ENCODE measurements at regions not wholly inside any gene's neighbourhood (a gene's known extent, or its start where the extent isn't known, plus 50 kb on each side); places are given as distances from the start of the nearest gene placed in this dataset.

- TF ChIP-seq POLR2A (IDR thresholded peaks at IDR 0.05) = no peak
- TF ChIP-seq, protein P1, sequence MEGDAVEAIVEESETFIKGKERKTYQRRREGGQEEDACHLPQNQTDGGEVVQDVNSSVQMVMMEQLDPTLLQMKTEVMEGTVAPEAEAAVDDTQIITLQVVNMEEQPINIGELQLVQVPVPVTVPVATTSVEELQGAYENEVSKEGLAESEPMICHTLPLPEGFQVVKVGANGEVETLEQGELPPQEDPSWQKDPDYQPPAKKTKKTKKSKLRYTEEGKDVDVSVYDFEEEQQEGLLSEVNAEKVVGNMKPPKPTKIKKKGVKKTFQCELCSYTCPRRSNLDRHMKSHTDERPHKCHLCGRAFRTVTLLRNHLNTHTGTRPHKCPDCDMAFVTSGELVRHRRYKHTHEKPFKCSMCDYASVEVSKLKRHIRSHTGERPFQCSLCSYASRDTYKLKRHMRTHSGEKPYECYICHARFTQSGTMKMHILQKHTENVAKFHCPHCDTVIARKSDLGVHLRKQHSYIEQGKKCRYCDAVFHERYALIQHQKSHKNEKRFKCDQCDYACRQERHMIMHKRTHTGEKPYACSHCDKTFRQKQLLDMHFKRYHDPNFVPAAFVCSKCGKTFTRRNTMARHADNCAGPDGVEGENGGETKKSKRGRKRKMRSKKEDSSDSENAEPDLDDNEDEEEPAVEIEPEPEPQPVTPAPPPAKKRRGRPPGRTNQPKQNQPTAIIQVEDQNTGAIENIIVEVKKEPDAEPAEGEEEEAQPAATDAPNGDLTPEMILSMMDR (IDR thresholded peaks at IDR 0.05) = no peak
Measured at GRCh38 chr12:131441638-131442336, 269.1 kb upstream of the SFSWAP start.

GRCh38 chr12:131442337-131442918 lies 268.5 kb upstream of the SFSWAP start:
- H3K4me1 ChIP-seq = no peaks in the 10 kb centered on the region
- H3K36me3 ChIP-seq = no peaks in the 10 kb centered on the region
- no peak for DNase-seq
- no peaks in the 10 kb centered on the region for H3K27me3 ChIP-seq
- intact Hi-C loops (cut with DNase I; ENCODE audit: low total_unique reads) = no loop called here
- no peak overlapping the region for H3K4me3 ChIP-seq
- no peak overlapping the region for H3K27ac ChIP-seq
- H3K9me3 ChIP-seq = no peaks in the 10 kb centered on the region
- TF ChIP-seq, protein P1 (IDR thresholded peaks at IDR 0.05) = no peak
- TF ChIP-seq POLR2A (IDR thresholded peaks at IDR 0.05) = no peak

More at GRCh38 chr12:131441638-131442336, 269.1 kb upstream of the SFSWAP start:
- no peak overlapping the region for H3K27ac ChIP-seq
- H3K9me3 ChIP-seq = no peaks in the 10 kb centered on the region
- no peaks in the 10 kb centered on the region for H3K36me3 ChIP-seq
- intact Hi-C loops (cut with DNase I; ENCODE audit: low total_unique reads) = no loop called here
- H3K4me1 ChIP-seq = no peaks in the 10 kb centered on the region
- no peak overlapping the region for H3K4me3 ChIP-seq
- H3K27me3 ChIP-seq = no peaks in the 10 kb centered on the region
- DNase-seq = no peak

DNA sequence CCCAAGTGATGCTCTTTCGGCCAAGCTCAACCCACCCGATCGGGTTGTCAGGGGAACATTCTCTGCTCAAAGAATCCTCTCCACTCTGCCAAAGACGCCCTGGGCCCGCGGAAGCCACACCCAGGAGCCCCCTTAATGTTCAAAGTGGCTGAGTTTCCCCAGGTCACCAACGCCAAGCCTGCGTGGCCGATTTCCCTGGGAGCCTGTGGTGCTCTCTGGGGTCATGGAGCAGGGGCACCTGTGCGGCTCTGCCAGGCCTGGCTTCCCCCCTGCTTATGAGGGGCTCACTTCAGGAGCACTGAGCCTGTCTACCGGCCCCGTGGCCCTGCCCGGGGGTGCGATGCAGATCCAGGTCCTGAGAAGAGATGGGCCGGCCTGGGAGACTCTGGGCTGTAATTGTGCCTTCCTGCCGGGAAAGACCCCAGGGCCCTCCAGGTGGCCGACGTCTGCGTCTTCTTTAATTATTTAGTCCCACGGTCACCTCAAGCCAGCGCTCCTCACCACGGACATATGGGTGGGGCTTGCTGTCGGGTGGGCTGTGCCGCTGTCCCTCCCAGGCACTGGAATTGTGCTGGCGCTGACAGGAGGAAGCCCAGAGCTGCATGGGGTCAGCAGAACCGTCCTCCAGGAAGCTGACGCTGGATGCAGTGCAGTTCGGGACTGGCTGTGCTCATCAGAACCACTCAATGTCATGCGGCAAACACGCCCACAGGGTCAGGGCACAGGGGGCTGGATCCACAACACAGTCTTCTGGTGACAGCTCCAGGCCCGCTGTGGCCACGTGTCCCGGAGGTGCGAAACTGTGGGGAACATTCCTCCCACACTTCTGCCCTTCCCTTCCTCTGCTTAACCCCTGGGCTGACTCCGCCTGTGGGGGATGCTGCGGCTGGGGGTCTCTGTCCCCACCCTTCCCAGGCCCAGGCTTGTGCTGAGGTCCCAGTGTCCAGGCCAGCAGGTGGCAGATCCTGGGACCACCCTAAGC lies 267.6 kb upstream of the SFSWAP start:
- Histone ChIP-seq H3K4me1 (no peaks in the 10 kb centered on the region), H3K27me3 (no peaks in the 10 kb centered on the region), H3K36me3 (no peaks in the 10 kb centered on the region), H3K27ac (no peak overlapping the region), H3K4me3 (no peak overlapping the region), H3K9me3 (no peaks in the 10 kb centered on the region)
- no peak for DNase-seq
- TF ChIP-seq POLR2A (IDR thresholded peaks at IDR 0.05) = no peak
- TF ChIP-seq, protein P1 (IDR thresholded peaks at IDR 0.05) = no peak
- intact Hi-C loops (cut with DNase I; ENCODE audit: low total_unique reads) = no loop called here

DNA sequence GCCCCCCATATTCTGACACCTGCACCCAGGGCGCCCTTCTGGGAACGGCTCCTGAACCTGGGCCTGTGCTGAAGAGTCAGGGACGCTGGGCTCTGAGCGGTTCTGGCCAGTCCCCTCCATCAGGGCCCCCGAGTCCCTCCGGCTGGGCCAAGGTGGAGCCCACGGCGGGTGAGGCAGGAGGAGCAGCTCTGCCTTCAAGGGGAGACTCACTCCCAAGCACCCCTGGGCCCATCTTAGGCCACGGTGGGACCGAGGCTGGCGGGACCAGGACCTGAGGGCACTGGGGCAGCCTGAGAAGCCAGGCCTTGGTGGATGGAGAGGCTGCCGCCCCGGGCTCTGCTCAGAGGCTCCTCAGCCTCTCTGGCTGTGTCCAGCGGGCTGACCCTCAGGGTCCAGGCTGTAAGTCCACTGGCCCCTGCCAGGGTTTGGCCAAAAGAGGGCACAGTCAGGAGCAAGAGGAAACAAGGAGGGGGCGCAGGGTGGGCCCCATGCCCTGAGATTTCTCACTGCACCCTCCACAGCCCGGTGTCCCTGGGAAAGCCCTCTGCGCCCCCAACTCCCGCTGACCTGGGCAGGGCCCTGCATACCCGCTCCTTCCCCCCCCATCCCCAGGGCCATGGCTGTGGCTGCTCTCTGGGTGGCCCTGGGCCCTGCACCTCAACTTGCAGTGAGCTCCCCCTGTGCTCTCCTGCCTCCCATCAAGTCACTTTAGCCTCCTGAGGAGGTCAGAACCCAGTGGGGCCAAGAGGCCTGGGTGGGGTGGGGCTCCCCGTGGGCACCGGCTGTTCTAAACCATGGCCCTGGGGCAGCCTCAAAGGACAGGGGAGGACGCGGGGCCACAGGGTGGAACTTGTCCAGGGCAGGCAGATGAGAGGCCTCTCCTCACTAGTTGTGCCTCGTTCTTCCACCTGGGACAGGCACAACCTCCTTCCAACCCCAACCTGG lies 266.4 kb upstream of the SFSWAP start:
- Histone ChIP-seq H3K4me3 (no peak overlapping the region), H3K36me3 (no peaks in the 10 kb centered on the region), H3K9me3 (peaks cover 0 to 4% of the 10 kb centered on the region in 2 donors), H3K4me1 (no peaks in the 10 kb centered on the region), H3K27me3 (no peaks in the 10 kb centered on the region), H3K27ac (no peak overlapping the region)
- TF ChIP-seq, protein P1 (IDR thresholded peaks at IDR 0.05) = no peak
- TF ChIP-seq POLR2A (IDR thresholded peaks at IDR 0.05) = no peak
- no peak for DNase-seq
- intact Hi-C loops (cut with DNase I; ENCODE audit: low total_unique reads) = no loop called here

Data from uterus (tissue), 3 donors.